HCT116 (cell line): ENCODE measurements at regions not wholly inside any gene's neighbourhood (a gene's known extent, or its start where the extent isn't known, plus 50 kb on each side); places are given as distances from the start of the nearest gene placed in this dataset.
A peak's percentile ranks its signal among the peaks of the same experiment; 100 is the strongest.

Source experiments
- ATAC-seq: fragments of 200-7000 bp; cut with Tn5 transposase; 2 replicates; pipeline ENCODE4 v1.9.1; 2020; ENCODE audit warnings: mild to moderate bottlenecking, moderate library complexity
- BruUV-seq: library from RNA; stranded (reverse); fragments of 400-500 nt; replicated peaks from 2 replicates; lab custom pipeline; 2021; lab: Mats Ljungman, UMichigan
- CTCF ChIA-PET: fragments of 300-600 bp; sonication (Branson Sonifier 250); formaldehyde crosslinking; loops from one replicate; lab custom pipeline; 2021; ENCODE audit warnings: antibody characterized with exemption; lab: Charles Lee
- POLR2A ChIA-PET: fragments of 300-600, 350-600 bp; sonication (Branson Sonifier 250); formaldehyde crosslinking; loops from one replicate; lab custom pipeline; 2021; ENCODE audit warnings: antibody characterized with exemption; lab: Charles Lee
- RAD21 ChIA-PET, 2 experiments: fragments of 300-600 bp; sonication (Branson Sonifier 250); formaldehyde crosslinking; loops; one replicate each; lab custom pipeline; 2023; ENCODE audit warnings: low total read pairs in 2 of 2; ENCODE audit not compliant: uncharacterized antibody in 2 of 2, unreplicated experiment in 2 of 2, low non-redundant PET in 1 of 2; lab: Charles Lee
- DNase-seq: peaks from one replicate; pipeline ENCODE4 v3.0.0-alpha.2; 2010; ENCODE audit warnings: low read depth, low spot score
- H2AFZ ChIP-seq: fragments of 200-600 bp; shearing (Covaris generic), sonication (generic); 2 replicates; pipeline ENCODE4 v1.6.1; 2017; ENCODE audit warnings: low read depth, mixed run types, mixed read lengths, antibody characterized with exemption, low read length; ENCODE audit not compliant: poor library complexity, severe bottlenecking
- H3K27ac ChIP-seq: 2 replicates; pipeline ENCODE4 v1.5.1; 2012; ENCODE audit warnings: low read depth, low read length
- H3K27me3 ChIP-seq: fragments of 200-600 bp; sonication (generic); 2 replicates; pipeline ENCODE4 v1.6.1; 2016; ENCODE audit warnings: mixed run types, low read length, mixed read lengths; ENCODE audit not compliant: insufficient read depth
- H3K36me3 ChIP-seq, 2 experiments: fragments of 200-500 bp in 1 of 2; fragments of 200-600 bp in 1 of 2; sonication (Bioruptor generic) in 1 of 2; sonication (generic) in 1 of 2; 2 replicates each; pipeline versions ENCODE4 v1.5.1 to v1.6.1; 2014 to 2016; ENCODE audit warnings: low read length in 2 of 2, inconsistent platforms in 1 of 2, mixed read lengths in 1 of 2, mixed run types in 1 of 2; ENCODE audit not compliant: insufficient read depth in 2 of 2, control insufficient read depth in 1 of 2
- H3K4me1 ChIP-seq, 2 experiments: fragments of 200-600 bp in 1 of 2; sonication (generic) in 1 of 2; 2 replicates each; pipeline versions ENCODE4 v1.5.1 to v1.6.1; 2012 to 2017; ENCODE audit warnings: low read length in 2 of 2, inconsistent platforms in 1 of 2, mild to moderate bottlenecking in 1 of 2, mixed read lengths in 1 of 2, mixed run types in 1 of 2, moderate library complexity in 1 of 2; ENCODE audit not compliant: insufficient read depth in 2 of 2, control insufficient read depth in 1 of 2
- H3K4me2 ChIP-seq: fragments of 200-600 bp; sonication (generic); 2 replicates; pipeline ENCODE4 v1.6.1; 2017; ENCODE audit warnings: mixed run types, low read length, mixed read lengths
- H3K4me3 ChIP-seq, 2 experiments: fragments of 200-600 bp in 1 of 2; sonication (generic) in 1 of 2; replicated peaks in 1 of 2; 2 replicates each; pipeline ENCODE4 v1.5.1; 2011 to 2016; ENCODE audit warnings: low read length in 2 of 2, control low read depth in 1 of 2, low read depth in 1 of 2, mild to moderate bottlenecking in 1 of 2, mixed read lengths in 1 of 2, mixed run types in 1 of 2
- H3K79me2 ChIP-seq: fragments of 200-600 bp; sonication (generic); 2 replicates; pipeline ENCODE4 v1.6.1; 2017; ENCODE audit warnings: mild to moderate bottlenecking, mixed run types, low read length, moderate library complexity, mixed read lengths; ENCODE audit not compliant: insufficient read depth
- H3K9ac ChIP-seq: fragments of 200-600 bp; sonication (generic); 2 replicates; pipeline ENCODE4 v1.6.1; 2016; ENCODE audit warnings: low read length, mixed read lengths
- H3K9me2 ChIP-seq: fragments of 200-600 bp; sonication (generic), shearing (Covaris generic); 2 replicates; pipeline ENCODE4 v1.6.1; 2017; ENCODE audit warnings: mixed run types, mild to moderate bottlenecking, moderate library complexity; ENCODE audit not compliant: insufficient read depth
- H3K9me3 ChIP-seq, 2 experiments: fragments of 200-500 bp in 1 of 2; fragments of 200-600 bp in 1 of 2; sonication (Bioruptor generic) in 1 of 2; sonication (generic) in 1 of 2; 2 replicates each; pipeline ENCODE4 v1.6.1; 2014 to 2017; ENCODE audit warnings: low read length in 2 of 2, mixed read lengths in 2 of 2, inconsistent platforms in 1 of 2, low read depth in 1 of 2, mild to moderate bottlenecking in 1 of 2, mixed run types in 1 of 2, moderate library complexity in 1 of 2; ENCODE audit not compliant: control insufficient read depth in 1 of 2, insufficient read depth in 1 of 2
- H4K20me1 ChIP-seq: fragments of 200-600 bp; sonication (generic), shearing (Covaris generic); 2 replicates; pipeline ENCODE4 v1.6.1; 2017; ENCODE audit warnings: mixed run types, mild to moderate bottlenecking, moderate library complexity; ENCODE audit not compliant: insufficient read depth
- ATF3 ChIP-seq: IDR thresholded peaks from 2 replicates; pipeline ENCODE4 v1.6.1; 2012
- CBX3 ChIP-seq: IDR thresholded peaks from 2 replicates; pipeline ENCODE4 v1.6.1; 2012; ENCODE audit warnings: low read depth
- EZH2 ChIP-seq: fragments of 200-600 bp; sonication (generic); IDR thresholded peaks from 2 replicates; pipeline ENCODE4 v1.6.1; 2017; ENCODE audit warnings: antibody characterized with exemption, mixed run types
- EZH2phosphoT487 ChIP-seq: fragments of 200-600 bp; IDR thresholded peaks from 2 replicates; pipeline ENCODE4 v1.6.1; 2018; ENCODE audit warnings: antibody characterized with exemption, borderline replicate concordance
- RAD21 ChIP-seq: IDR thresholded peaks from 2 replicates; pipeline ENCODE4 v1.6.1; 2012; ENCODE audit warnings: low read depth, mild to moderate bottlenecking
- REST ChIP-seq: IDR thresholded peaks from 2 replicates; pipeline ENCODE4 v1.6.1; 2012; ENCODE audit warnings: low read depth
- SP1 ChIP-seq: IDR thresholded peaks from 2 replicates; pipeline ENCODE4 v1.6.1; 2012; ENCODE audit warnings: low read depth
- TCF7L2 ChIP-seq: IDR thresholded peaks from 2 replicates; pipeline ENCODE4 v1.7.0; 2011; ENCODE audit warnings: borderline replicate concordance, inconsistent platforms; ENCODE audit not compliant: insufficient read depth, insufficient read length; ENCODE audit errors: extremely low read depth
- ZFX ChIP-seq: fragments of 450-650 bp; IDR thresholded peaks from 2 replicates; pipeline ENCODE4 v1.6.1; 2017
- intact Hi-C: fragments of 100-400 bp; cut with micrococcal nuclease; formaldehyde crosslinking; loops from 2 replicates; pipeline ENCODE4 v1.10.0; 2022

GRCh38 chr6:100229512-100229911 lies 235.2 kb downstream of the SIM1 start:
- Histone ChIP-seq H3K4me3 (peak overlapping the region in 1 of 2 experiments; percentile 58; a peak in 2 of 4 replicates), H3K9me3 (no peaks in the 10 kb centered on the region), H3K9ac (peak overlapping the region; percentile 62), H4K20me1 (no peaks in the 10 kb centered on the region), H3K4me1 (peaks cover 3 to 22% of the 10 kb centered on the region in 2 experiments; a peak in 3 of 4 replicates), H3K27ac (no peak overlapping the region), H3K79me2 (no peaks in the 10 kb centered on the region), H3K27me3 (no peaks in the 10 kb centered on the region), H3K36me3 (no peaks in the 10 kb centered on the region), H2AFZ (peak overlapping the region; percentile 93), H3K4me2 (peak overlapping the region; percentile 89), H3K9me2 (no peaks in the 10 kb centered on the region)
- ChIA-PET POLR2A (no interaction called here), RAD21 (interaction anchor here in 1 of 2 experiments (0.7 kb wide), 1 partner anchor 41 kb away, joined by 3 read pairs; no protein-coding TSS in a partner anchor), CTCF (interaction anchor here (1.1 kb wide), 1 partner anchor 28 kb away, joined by 3 read pairs; no protein-coding TSS in a partner anchor)
- intact Hi-C loops: no loop called here
- no peak for TF ChIP-seq CBX3
- TF ChIP-seq EZH2phosphoT487: no peak
- no peak for TF ChIP-seq TCF7L2
- no peak for TF ChIP-seq ZFX
- no peak for TF ChIP-seq SP1
- TF ChIP-seq REST: no peak
- TF ChIP-seq RAD21: no peak
- TF ChIP-seq EZH2: no peak
- TF ChIP-seq ATF3: no peak
- no peak for ATAC-seq
- BruUV-seq: no TSS peak
- no peak for DNase-seq
